Endothelial cell of umbilical vein (primary cell): ENCODE measurements at regions not wholly inside any gene's neighbourhood (a gene's known extent, or its start where the extent isn't known, plus 50 kb on each side); places are given as distances from the start of the nearest gene placed in this dataset.

Experiments
- BruUV-seq: library from RNA; stranded (reverse); fragments of 400-500 nt; replicated peaks from 2 replicates; lab custom pipeline; 2021; lab: Mats Ljungman, UMichigan
- CTCF ChIA-PET: fragments of 300-600, 350-600 bp; sonication (Branson Sonifier 250); formaldehyde crosslinking; loops from one replicate; lab custom pipeline; 2021; ENCODE audit warnings: antibody characterized with exemption, inconsistent platforms; lab: Charles Lee
- POLR2A ChIA-PET: fragments of 300-600, 350-600 bp; sonication (Branson Sonifier 250); formaldehyde crosslinking; loops from one replicate; lab custom pipeline; 2021; ENCODE audit warnings: antibody characterized with exemption, inconsistent platforms; lab: Charles Lee
- DNase-seq: peaks from one replicate; pipeline ENCODE4 v3.0.0-alpha.2; 2011; ENCODE audit warnings: low read depth, low spot score
- FAIRE-seq: peaks from 2 replicates; lab custom pipeline; 2011; peaks lifted over from hg19 to GRCh38; lab: Jason Lieb, UNC
- H2AFZ ChIP-seq: 2 replicates; pipeline ENCODE4 v1.6.0; 2012; ENCODE audit warnings: low read depth, low read length, control low read depth, inconsistent platforms
- H3K27ac ChIP-seq: 2 replicates; pipeline ENCODE4 v1.5.1; 2011; ENCODE audit warnings: low read depth, mild to moderate bottlenecking, control low read depth, low read length, moderate library complexity; ENCODE audit not compliant: insufficient read depth
- H3K27me3 ChIP-seq, 2 experiments: 2 replicates each; pipeline versions ENCODE4 v1.6.0 to v1.6.1; 2011; ENCODE audit warnings: low read length in 2 of 2, mixed read lengths in 1 of 2; ENCODE audit not compliant: control insufficient read depth in 2 of 2, insufficient read depth in 2 of 2
- H3K36me3 ChIP-seq, 2 experiments: 2 replicates in 1 of 2; 3 replicates in 1 of 2; pipeline ENCODE4 v1.5.1; 2011; ENCODE audit warnings: low read length in 2 of 2, mild to moderate bottlenecking in 1 of 2, moderate library complexity in 1 of 2; ENCODE audit not compliant: control insufficient read depth in 2 of 2, insufficient read depth in 2 of 2; ENCODE audit errors: extremely low read depth in 1 of 2
- H3K4me1 ChIP-seq: 3 replicates; pipeline ENCODE4 v1.5.1; 2011; ENCODE audit warnings: mild to moderate bottlenecking, low read length; ENCODE audit not compliant: control insufficient read depth, insufficient read depth; ENCODE audit errors: extremely low read depth
- H3K4me2 ChIP-seq: 2 replicates; pipeline ENCODE4 v1.6.1; 2011; ENCODE audit warnings: low read length, control low read depth, mixed read lengths; ENCODE audit not compliant: insufficient read depth
- H3K4me3 ChIP-seq, 3 experiments: fragments of 200-600 bp in 1 of 3; sonication (generic), shearing (Covaris generic) in 1 of 3; replicated peaks in 1 of 3; 2 replicates each; pipeline ENCODE4 v1.5.1; 2011 to 2016; ENCODE audit warnings: control low read depth in 3 of 3, low read length in 3 of 3, mild to moderate bottlenecking in 2 of 3, inconsistent platforms in 1 of 3, low read depth in 1 of 3, moderate library complexity in 1 of 3; ENCODE audit not compliant: insufficient read depth in 1 of 3
- H3K79me2 ChIP-seq: 2 replicates; pipeline ENCODE4 v1.6.0; 2012; ENCODE audit warnings: low read length, inconsistent platforms; ENCODE audit not compliant: control insufficient read depth, insufficient read depth
- H3K9ac ChIP-seq: replicated peaks from 2 replicates; pipeline ENCODE3; 2011; ENCODE audit warnings: low read length, control low read depth; ENCODE audit not compliant: insufficient read depth; ENCODE audit errors: extremely low read depth
- H3K9me1 ChIP-seq: replicated peaks from 3 replicates; pipeline ENCODE4 v1.6.0; 2011; ENCODE audit warnings: mild to moderate bottlenecking, low read length; ENCODE audit not compliant: control insufficient read depth, insufficient read depth; ENCODE audit errors: extremely low read depth
- H3K9me3 ChIP-seq: replicated peaks from 2 replicates; pipeline ENCODE4 v1.5.1; 2012; ENCODE audit warnings: low read length, inconsistent platforms; ENCODE audit not compliant: control insufficient read depth, insufficient read depth
- H4K20me1 ChIP-seq: replicated peaks from 2 replicates; pipeline ENCODE3; 2011; ENCODE audit warnings: mild to moderate bottlenecking, low read length; ENCODE audit not compliant: control insufficient read depth, insufficient read depth; ENCODE audit errors: extremely low read depth
- CTCF ChIP-seq, 2 donors: IDR thresholded peaks; 1 replicate in 1 of 2; 2 replicates in 1 of 2; pipeline ENCODE4 v1.5.1; 2011; ENCODE audit warnings: low read length in 2 of 2, mild to moderate bottlenecking in 2 of 2, moderate library complexity in 2 of 2, control low read depth in 1 of 2, inconsistent platforms in 1 of 2, low read depth in 1 of 2; ENCODE audit not compliant: insufficient read depth in 1 of 2; ENCODE audit errors: extremely low read depth in 1 of 2
- EZH2 ChIP-seq: IDR thresholded peaks from 2 replicates; pipeline ENCODE4 v1.6.1; 2012; ENCODE audit warnings: borderline replicate concordance, low read depth, mild to moderate bottlenecking, moderate library complexity, low read length, inconsistent platforms; ENCODE audit not compliant: severe bottlenecking
- FOS ChIP-seq: IDR thresholded peaks from 2 replicates; pipeline ENCODE4 v1.6.1; 2011; ENCODE audit warnings: mild to moderate bottlenecking, low read length, moderate library complexity, borderline replicate concordance; ENCODE audit not compliant: insufficient read depth
- GATA2 ChIP-seq: IDR thresholded peaks from 2 replicates; pipeline ENCODE4 v1.7.0; 2011; ENCODE audit warnings: low read depth, mild to moderate bottlenecking, moderate library complexity, mixed read lengths, low read length; ENCODE audit not compliant: insufficient read length, insufficient read depth
- JUN ChIP-seq: IDR thresholded peaks from 2 replicates; pipeline ENCODE4 v1.6.1; 2011; ENCODE audit warnings: borderline replicate concordance, low read depth; ENCODE audit not compliant: insufficient read length, insufficient read depth
- MAX ChIP-seq: IDR thresholded peaks from 2 replicates; pipeline ENCODE4 v1.6.1; 2011; ENCODE audit not compliant: insufficient read depth, insufficient read length
- MYC ChIP-seq: IDR thresholded peaks from one replicate; pipeline ENCODE4 v1.6.1; 2011; ENCODE audit warnings: mild to moderate bottlenecking, low read depth, low read length
- POLR2A ChIP-seq: IDR thresholded peaks from 2 replicates; pipeline ENCODE4 v1.6.1; 2012; ENCODE audit warnings: low read depth, mild to moderate bottlenecking, control low read depth, low read length
- POLR2AphosphoS5 ChIP-seq: IDR thresholded peaks from 2 replicates; pipeline ENCODE4 v1.6.1; 2012; ENCODE audit warnings: low read depth, mild to moderate bottlenecking, control low read depth, low read length, moderate library complexity; ENCODE audit not compliant: insufficient read depth
- dilution Hi-C: fragments of 300-500 bp; cut with MboI; formaldehyde crosslinking; loops from one replicate; pipeline ENCODE4 v1.15.0; 2019; ENCODE audit warnings: low sequenced_read_pairs; ENCODE audit not compliant: extremely low pct_ligation_motif_present
- intact Hi-C: fragments of 100-400 bp; cut with micrococcal nuclease; formaldehyde crosslinking; loops from one replicate; pipeline ENCODE4 v1.10.0; 2022

- no peaks in the 10 kb centered on the region for H3K9me1 ChIP-seq
- no peaks in the 10 kb centered on the region for H3K9me3 ChIP-seq
- POLR2A ChIA-PET = no interaction called here
- no peak overlapping the region for H3K9ac ChIP-seq
- TF ChIP-seq POLR2AphosphoS5 (no peak), JUN (no peak), GATA2 (no peak), MYC (no peak), POLR2A (no peak), MAX (no peak), CTCF (IDR thresholded peaks at IDR 0.05; ENCODE audit: extremely low read depth in 1 of 2, insufficient read depth in 1 of 2, low read depth in 1 of 2, low read length in 2 of 2) (no peak), EZH2 (no peak), FOS (no peak)
- H3K27ac ChIP-seq = no peak overlapping the region
- H3K79me2 ChIP-seq = no peaks in the 10 kb centered on the region
- no peak overlapping the region for H2AFZ ChIP-seq
- no peaks in the 10 kb centered on the region for H4K20me1 ChIP-seq
- intact Hi-C loops (no loop called here), dilution Hi-C loops (no loop called here)
- no peak overlapping the region for H3K4me3 ChIP-seq
- no peak for DNase-seq
- no peak for FAIRE-seq
- H3K27me3 ChIP-seq = no peaks in the 10 kb centered on the region
- no peak overlapping the region for H3K4me2 ChIP-seq
- CTCF ChIA-PET = no interaction called here
- BruUV-seq = no TSS peak
- no peaks in the 10 kb centered on the region for H3K4me1 ChIP-seq
- H3K36me3 ChIP-seq = no peaks in the 10 kb centered on the region
These were observed 238.3 kb downstream of the DOK5 start for GRCh38 chr20:54713727-54714126.
